Peyer's patch (tissue), 4 donors: ENCODE measurements at regions not wholly inside any gene's neighbourhood (a gene's known extent, or its start where the extent isn't known, plus 50 kb on each side); places are given as distances from the start of the nearest gene placed in this dataset.

Experiments
- CTCF ChIP-seq, 6 experiments: fragments of 450-650 bp in 4 of 6; fragments of 200-600 bp in 2 of 6; sonication (generic) in 1 of 6; IDR thresholded peaks; one replicate each; pipeline ENCODE4 v1.5.1; 2017 to 2019; ENCODE audit warnings: antibody characterized with exemption in 6 of 6, mild to moderate bottlenecking in 3 of 6, moderate library complexity in 1 of 6
- POLR2A ChIP-seq, 2 donors: fragments of 450-650 bp; IDR thresholded peaks; one replicate each; pipeline ENCODE4 v1.5.1; 2017; ENCODE audit warnings: antibody characterized with exemption in 2 of 2, mild to moderate bottlenecking in 2 of 2, moderate library complexity in 2 of 2

- no peak for TF ChIP-seq CTCF (IDR thresholded peaks at IDR 0.05)
- no peak for TF ChIP-seq POLR2A (IDR thresholded peaks at IDR 0.05)
Measured at GRCh38 chr3:182261041-182261440, 532.3 kb upstream of the ATP11B start.
